WTC11 (cell line): ENCODE measurements at regions not wholly inside any gene's neighbourhood (a gene's known extent, or its start where the extent isn't known, plus 50 kb on each side); places are given as distances from the start of the nearest gene placed in this dataset.

Experiments
- ATAC-seq: fragments of 200-7000 bp; cut with Tn5 transposase; 2 replicates; pipeline ENCODE4 v1.10.0; 2021; ENCODE audit warnings: mild to moderate bottlenecking, moderate library complexity
- CTCF ChIA-PET: fragments of 300-600 bp; sonication (Branson Sonifier 250); formaldehyde crosslinking; loops from one replicate; lab custom pipeline; 2021; ENCODE audit warnings: antibody characterized with exemption; lab: Charles Lee
- POLR2A ChIA-PET: fragments of 350-600 bp; sonication (Branson Sonifier 250); formaldehyde crosslinking; loops from one replicate; lab custom pipeline; 2021; ENCODE audit warnings: antibody characterized with exemption; lab: Charles Lee
- DNase-seq: peaks from one replicate; pipeline ENCODE4 v3.0.0; 2021; ENCODE audit warnings: low spot score
- H3K27ac Mint-ChIP-seq: 2 replicates; pipeline ENCODE4 v1.8.0; 2021; ENCODE audit warnings: mixed read lengths
- H3K27me3 Mint-ChIP-seq: 2 replicates; pipeline ENCODE4 v1.8.0; 2021; ENCODE audit warnings: low read depth, mild to moderate bottlenecking, moderate library complexity, mixed read lengths
- H3K36me3 Mint-ChIP-seq: 2 replicates; pipeline ENCODE4 v1.8.0; 2021; ENCODE audit warnings: mixed read lengths
- H3K4me1 Mint-ChIP-seq: 2 replicates; pipeline ENCODE4 v1.8.0; 2022; ENCODE audit warnings: mixed read lengths
- H3K4me3 Mint-ChIP-seq: 2 replicates; pipeline ENCODE4 v1.8.0; 2021; ENCODE audit warnings: mild to moderate bottlenecking, moderate library complexity, mixed read lengths
- H3K9me3 Mint-ChIP-seq: 2 replicates; pipeline ENCODE4 v1.8.0; 2021; ENCODE audit warnings: mixed read lengths
- ARID4B ChIP-seq: sonication (generic); formaldehyde crosslinking; IDR thresholded peaks from 2 replicates; pipeline ENCODE4 v1.8.0; 2023; ENCODE audit warnings: missing genetic modification reagents, mild to moderate bottlenecking, borderline replicate concordance
- CDX4 ChIP-seq: fragments of 250-450 bp; sonication (Bioruptor Pico); IDR thresholded peaks from 2 replicates; pipeline ENCODE4 v1.9.0; 2021; ENCODE audit warnings: moderate library complexity, mild to moderate bottlenecking, inconsistent platforms, borderline replicate concordance
- EMX1 ChIP-seq: fragments of 250-450 bp; sonication (Bioruptor Pico); IDR thresholded peaks from 2 replicates; pipeline ENCODE4 v1.8.0; 2021; ENCODE audit warnings: mild to moderate bottlenecking
- ETV6 ChIP-seq: sonication (generic); formaldehyde crosslinking; IDR thresholded peaks from 2 replicates; pipeline ENCODE4 v1.8.1; 2022; ENCODE audit warnings: mild to moderate bottlenecking, missing genetic modification reagents
- FOXP1 ChIP-seq: sonication (generic); formaldehyde crosslinking; IDR thresholded peaks from 2 replicates; pipeline ENCODE4 v1.8.0; 2022; ENCODE audit warnings: missing genetic modification reagents, mild to moderate bottlenecking, moderate library complexity, borderline replicate concordance
- GRHL2 ChIP-seq: fragments of 250-450 bp; sonication (Bioruptor Pico); IDR thresholded peaks from 2 replicates; pipeline ENCODE4 v1.8.0; 2022; ENCODE audit warnings: mild to moderate bottlenecking, moderate library complexity; ENCODE audit not compliant: insufficient replicate concordance, severe bottlenecking
- HMGXB4 ChIP-seq: sonication (generic); formaldehyde crosslinking; IDR thresholded peaks from 2 replicates; pipeline ENCODE4 v1.8.1; 2023; ENCODE audit warnings: mild to moderate bottlenecking, moderate library complexity, missing genetic modification reagents
- PRRX2 ChIP-seq: fragments of 250-450 bp; sonication (Bioruptor Pico); IDR thresholded peaks from 2 replicates; pipeline ENCODE4 v1.8.0; 2021; ENCODE audit warnings: mild to moderate bottlenecking
- RELA ChIP-seq: sonication (generic); formaldehyde crosslinking; IDR thresholded peaks from 2 replicates; pipeline ENCODE4 v1.8.1; 2022; ENCODE audit warnings: missing genetic modification reagents, mild to moderate bottlenecking, borderline replicate concordance
- ZBTB43 ChIP-seq: sonication (generic); formaldehyde crosslinking; IDR thresholded peaks from 2 replicates; pipeline ENCODE4 v1.8.1; 2023; ENCODE audit warnings: mild to moderate bottlenecking, missing genetic modification reagents
- ZNF121 ChIP-seq: sonication (generic); formaldehyde crosslinking; IDR thresholded peaks from 2 replicates; pipeline ENCODE4 v1.8.0; 2023; ENCODE audit warnings: missing genetic modification reagents
- ZNF138 ChIP-seq: sonication (generic); formaldehyde crosslinking; conservative IDR thresholded peaks from 2 replicates; pipeline ENCODE4 v1.8.1; 2022; ENCODE audit warnings: mild to moderate bottlenecking, moderate library complexity, missing genetic modification reagents
- ZNF232 ChIP-seq: sonication (generic); formaldehyde crosslinking; IDR thresholded peaks from 2 replicates; pipeline ENCODE4 v1.8.0; 2022; ENCODE audit warnings: mild to moderate bottlenecking, missing genetic modification reagents
- ZNF317 ChIP-seq: sonication (generic); formaldehyde crosslinking; IDR thresholded peaks from 2 replicates; pipeline ENCODE4 v1.8.1; 2023; ENCODE audit warnings: low read depth, mild to moderate bottlenecking, moderate library complexity, missing genetic modification reagents, borderline replicate concordance
- TF ChIP-seq, protein P1 (sequence below): sonication (generic); formaldehyde crosslinking; IDR thresholded peaks from 2 replicates; pipeline ENCODE4 v1.8.1; 2022; ENCODE audit warnings: mild to moderate bottlenecking, moderate library complexity, missing genetic modification reagents
- TF ChIP-seq, protein P2 (sequence below): fragments of 250-450 bp; sonication (Bioruptor Pico); IDR thresholded peaks from 2 replicates; pipeline ENCODE4 v1.8.0; 2021; ENCODE audit warnings: mild to moderate bottlenecking
- TF ChIP-seq, protein P3 (sequence below): sonication (generic); formaldehyde crosslinking; IDR thresholded peaks from 2 replicates; pipeline ENCODE4 v1.8.0; 2022; ENCODE audit warnings: mild to moderate bottlenecking, missing genetic modification reagents

- TF ChIP-seq ARID4B (CRISPR knock-in tag) (no peak), ZNF317 (no peak), ZNF138 (no peak), GRHL2 (no peak)
Measured at GRCh38 chr12:30414507-30414906, 281.2 kb downstream of the IPO8 start (continued).

GRCh38 chr12:30400349-30400748, 295.3 kb downstream of the IPO8 start:
- POLR2A ChIA-PET = no interaction called here
- no peaks in the 10 kb centered on the region for H3K4me1 Mint-ChIP-seq
- TF ChIP-seq RELA (CRISPR knock-in tag) (no peak), ZNF232 (CRISPR knock-in tag) (no peak)
- TF ChIP-seq, all 79 proteins: peak for 0
- no peak for ATAC-seq
- Mint-ChIP-seq H3K36me3 (peaks cover 57% of the 10 kb centered on the region), H3K27ac (no peak overlapping the region), H3K27me3 (peaks cover 4% of the 10 kb centered on the region; the same call in 1 of the 2 replicates), H3K9me3 (peaks cover 79% of the 10 kb centered on the region), H3K4me3 (no peak overlapping the region)
- DNase-seq = no peak
- CTCF ChIA-PET = no interaction called here

- H3K27ac Mint-ChIP-seq = no peak overlapping the region
- H3K27me3 Mint-ChIP-seq = peaks cover 5% of the 10 kb centered on the region
- POLR2A ChIA-PET = no interaction called here
- H3K9me3 Mint-ChIP-seq = peaks cover 83% of the 10 kb centered on the region
- H3K36me3 Mint-ChIP-seq = peaks cover 62% of the 10 kb centered on the region
- no peak overlapping the region for H3K4me3 Mint-ChIP-seq
- ATAC-seq (no peak), DNase-seq (no peak)
- CTCF ChIA-PET = no interaction called here
- H3K4me1 Mint-ChIP-seq = no peaks in the 10 kb centered on the region
- TF ChIP-seq PRRX2 (CRISPR knock-in tag) = no peak
- no peak for TF ChIP-seq ARID4B (CRISPR knock-in tag)
- TF ChIP-seq HMGXB4 (CRISPR knock-in tag) = no peak
- TF ChIP-seq, protein P1, sequence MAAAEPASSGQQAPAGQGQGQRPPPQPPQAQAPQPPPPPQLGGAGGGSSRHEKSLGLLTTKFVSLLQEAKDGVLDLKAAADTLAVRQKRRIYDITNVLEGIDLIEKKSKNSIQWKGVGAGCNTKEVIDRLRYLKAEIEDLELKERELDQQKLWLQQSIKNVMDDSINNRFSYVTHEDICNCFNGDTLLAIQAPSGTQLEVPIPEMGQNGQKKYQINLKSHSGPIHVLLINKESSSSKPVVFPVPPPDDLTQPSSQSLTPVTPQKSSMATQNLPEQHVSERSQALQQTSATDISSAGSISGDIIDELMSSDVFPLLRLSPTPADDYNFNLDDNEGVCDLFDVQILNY (CRISPR knock-in tag) = no peak
- no peak for TF ChIP-seq ZNF121 (CRISPR knock-in tag)
- TF ChIP-seq FOXP1 (CRISPR knock-in tag) = no peak
- TF ChIP-seq CDX4 = no peak
- TF ChIP-seq ZNF138 = no peak
- TF ChIP-seq, protein P2, sequence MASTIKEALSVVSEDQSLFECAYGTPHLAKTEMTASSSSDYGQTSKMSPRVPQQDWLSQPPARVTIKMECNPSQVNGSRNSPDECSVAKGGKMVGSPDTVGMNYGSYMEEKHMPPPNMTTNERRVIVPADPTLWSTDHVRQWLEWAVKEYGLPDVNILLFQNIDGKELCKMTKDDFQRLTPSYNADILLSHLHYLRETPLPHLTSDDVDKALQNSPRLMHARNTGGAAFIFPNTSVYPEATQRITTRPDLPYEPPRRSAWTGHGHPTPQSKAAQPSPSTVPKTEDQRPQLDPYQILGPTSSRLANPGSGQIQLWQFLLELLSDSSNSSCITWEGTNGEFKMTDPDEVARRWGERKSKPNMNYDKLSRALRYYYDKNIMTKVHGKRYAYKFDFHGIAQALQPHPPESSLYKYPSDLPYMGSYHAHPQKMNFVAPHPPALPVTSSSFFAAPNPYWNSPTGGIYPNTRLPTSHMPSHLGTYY (CRISPR knock-in tag) = no peak
- no peak for TF ChIP-seq EMX1 (CRISPR knock-in tag)
- no peak for TF ChIP-seq ETV6 (CRISPR knock-in tag)
- no peak for TF ChIP-seq ZBTB43 (CRISPR knock-in tag)
- TF ChIP-seq, protein P3, sequence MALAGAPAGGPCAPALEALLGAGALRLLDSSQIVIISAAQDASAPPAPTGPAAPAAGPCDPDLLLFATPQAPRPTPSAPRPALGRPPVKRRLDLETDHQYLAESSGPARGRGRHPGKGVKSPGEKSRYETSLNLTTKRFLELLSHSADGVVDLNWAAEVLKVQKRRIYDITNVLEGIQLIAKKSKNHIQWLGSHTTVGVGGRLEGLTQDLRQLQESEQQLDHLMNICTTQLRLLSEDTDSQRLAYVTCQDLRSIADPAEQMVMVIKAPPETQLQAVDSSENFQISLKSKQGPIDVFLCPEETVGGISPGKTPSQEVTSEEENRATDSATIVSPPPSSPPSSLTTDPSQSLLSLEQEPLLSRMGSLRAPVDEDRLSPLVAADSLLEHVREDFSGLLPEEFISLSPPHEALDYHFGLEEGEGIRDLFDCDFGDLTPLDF (CRISPR knock-in tag) = no peak
Measured at GRCh38 chr12:30399859-30400258, 295.8 kb downstream of the IPO8 start.
